Stimulated activated CD8-positive, alpha-beta memory T cell treated with anti-CD3 and anti-CD28 coated beads, Interleukin-15, amount 100 ng/mL, for 4 hours (primary cell): ENCODE measurements at regions not wholly inside any gene's neighbourhood (a gene's known extent, or its start where the extent isn't known, plus 50 kb on each side); places are given as distances from the start of the nearest gene placed in this dataset.

ENCODE experiments used
- DNase-seq, 2 donors: peaks; one replicate each; pipeline ENCODE4 v3.0.0-alpha.2; 2020; ENCODE audit warnings: low read depth in 2 of 2

GRCh38 chr2:220424561-220424960 is 797.1 kb downstream of the SLC4A3 start:
- no peak for DNase-seq

GRCh38 chr2:220432645-220433044 is 805.2 kb downstream of the SLC4A3 start:
- no peak for DNase-seq

- DNase-seq, result no peak
Measured at GRCh38 chr2:220433131-220433530, 805.7 kb downstream of the SLC4A3 start.

- DNase-seq, result no peak
Measured at GRCh38 chr2:220434385-220434784, 807.0 kb downstream of the SLC4A3 start.

GRCh38 chr2:220437938-220438337 is 810.5 kb downstream of the SLC4A3 start:
- no peak for DNase-seq

- DNase-seq, result no peak
Measured at GRCh38 chr2:220440731-220441130, 813.3 kb downstream of the SLC4A3 start.

GRCh38 chr2:220441404-220441803 is 814.0 kb downstream of the SLC4A3 start:
- DNase-seq, result no peak

GRCh38 chr2:220442012-220442411 is 814.6 kb downstream of the SLC4A3 start:
- DNase-seq, result no peak

GRCh38 chr2:220445429-220446105 is 818.1 kb downstream of the SLC4A3 start:
- DNase-seq, result no peak

GRCh38 chr2:220446106-220446712 is 818.8 kb downstream of the SLC4A3 start:
- DNase-seq, result no peak

- no peak for DNase-seq
Measured at GRCh38 chr2:220450846-220451245, 823.4 kb downstream of the SLC4A3 start.

GRCh38 chr2:220451438-220451837 is 824.0 kb downstream of the SLC4A3 start:
- DNase-seq, result no peak

- no peak for DNase-seq
Measured at GRCh38 chr2:220452561-220452960, 825.1 kb downstream of the SLC4A3 start.

GRCh38 chr2:220455351-220455990 is 828.0 kb downstream of the SLC4A3 start:
- DNase-seq, result no peak

- no peak for DNase-seq
Measured at GRCh38 chr2:220458051-220458450, 830.6 kb downstream of the SLC4A3 start.

GRCh38 chr2:220460257-220460985 is 833.0 kb downstream of the SLC4A3 start:
- no peak for DNase-seq

- DNase-seq, result no peak
Measured at GRCh38 chr2:220463876-220464275, 836.4 kb downstream of the SLC4A3 start.

GRCh38 chr2:220465700-220466099 is 838.3 kb downstream of the SLC4A3 start:
- no peak for DNase-seq

GRCh38 chr2:220466251-220466691 is 838.8 kb downstream of the SLC4A3 start:
- DNase-seq, result no peak

GRCh38 chr2:220469201-220469600 is 841.8 kb downstream of the SLC4A3 start:
- DNase-seq, result no peak

- no peak for DNase-seq
Measured at GRCh38 chr2:220473611-220474010, 846.2 kb downstream of the SLC4A3 start.

GRCh38 chr2:220476877-220477276 is 849.4 kb downstream of the SLC4A3 start:
- DNase-seq, result no peak
